ENCODE measurements at regions not wholly inside any gene's neighbourhood (a gene's known extent, or its start where the extent isn't known, plus 50 kb on each side); places are given as distances from the start of the nearest gene placed in this dataset.

DNA sequence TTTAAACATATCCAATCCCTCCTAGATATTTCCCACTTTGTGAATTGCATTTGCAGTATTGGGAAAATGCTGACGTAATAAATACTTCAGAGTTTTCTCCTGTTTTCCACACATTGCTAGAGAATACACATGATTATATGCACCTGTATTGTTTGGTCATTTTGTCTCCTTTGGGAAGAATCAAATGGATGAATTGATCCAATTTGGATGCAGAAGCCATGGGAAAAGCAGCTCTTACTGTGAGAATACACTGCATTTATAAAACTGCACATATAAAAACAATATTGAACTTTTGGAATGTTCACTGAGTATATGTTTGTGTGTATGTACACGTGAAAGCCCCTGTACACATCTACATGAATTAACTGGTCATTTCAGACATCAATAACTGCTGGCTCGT is 306.6 kb upstream of the LYPLAL1 start:
- no peaks in the 10 kb centered on the region for H3K36me3 ChIP-seq (ENCODE audit: insufficient read depth, low read length)
- no peak overlapping the region for H2AFZ ChIP-seq (ENCODE audit: low read depth, low read length)
- H3K4me1 ChIP-seq (ENCODE audit: insufficient read depth, low read length): peaks cover 8% of the 10 kb centered on the region
- no peaks in the 10 kb centered on the region for H3K27me3 ChIP-seq (ENCODE audit: insufficient read depth, low read length)
- no peak overlapping the region for H3K4me3 ChIP-seq (ENCODE audit: low read length)
- H3K9me3 ChIP-seq (ENCODE audit: low read length): no peaks in the 10 kb centered on the region

DNA sequence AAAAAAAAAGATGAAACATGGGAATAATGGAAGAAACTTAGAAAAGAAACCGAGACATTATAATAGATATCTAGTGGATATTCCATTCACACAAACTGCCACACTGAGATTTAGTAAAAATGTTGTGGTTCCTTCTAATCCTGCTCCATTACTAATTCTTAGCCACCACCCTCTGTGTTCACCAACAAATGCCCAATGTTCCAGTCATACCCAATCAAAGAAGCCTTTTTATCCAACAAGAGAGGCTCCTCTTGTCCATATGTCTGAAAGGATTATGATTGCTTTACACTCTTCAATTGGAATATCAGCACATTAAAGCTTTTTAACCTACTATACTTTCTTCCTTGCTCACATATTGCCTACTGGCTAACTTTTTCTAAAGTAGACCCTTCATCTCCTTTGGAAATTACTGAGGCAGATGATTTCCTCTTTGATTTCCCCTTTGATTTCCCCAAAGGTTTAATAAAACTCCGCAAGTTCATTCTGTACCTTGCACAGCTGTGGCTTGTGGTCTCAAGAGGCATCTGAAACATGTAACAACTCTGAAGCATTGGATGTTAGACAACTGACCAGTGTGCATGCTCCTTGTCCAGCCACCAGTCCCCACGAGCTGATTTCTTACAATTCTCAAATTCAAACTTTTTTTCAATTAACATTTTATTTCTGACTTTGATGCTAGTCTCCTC is 305.6 kb upstream of the LYPLAL1 start:
- H3K36me3 ChIP-seq (ENCODE audit: insufficient read depth, low read length): no peaks in the 10 kb centered on the region
- no peak overlapping the region for H2AFZ ChIP-seq (ENCODE audit: low read depth, low read length)
- no peak overlapping the region for H3K4me3 ChIP-seq (ENCODE audit: low read length)
- H3K4me1 ChIP-seq (ENCODE audit: insufficient read depth, low read length): peaks cover 8% of the 10 kb centered on the region
- H3K27me3 ChIP-seq (ENCODE audit: insufficient read depth, low read length): no peaks in the 10 kb centered on the region
- no peaks in the 10 kb centered on the region for H3K9me3 ChIP-seq (ENCODE audit: low read length)

DNA sequence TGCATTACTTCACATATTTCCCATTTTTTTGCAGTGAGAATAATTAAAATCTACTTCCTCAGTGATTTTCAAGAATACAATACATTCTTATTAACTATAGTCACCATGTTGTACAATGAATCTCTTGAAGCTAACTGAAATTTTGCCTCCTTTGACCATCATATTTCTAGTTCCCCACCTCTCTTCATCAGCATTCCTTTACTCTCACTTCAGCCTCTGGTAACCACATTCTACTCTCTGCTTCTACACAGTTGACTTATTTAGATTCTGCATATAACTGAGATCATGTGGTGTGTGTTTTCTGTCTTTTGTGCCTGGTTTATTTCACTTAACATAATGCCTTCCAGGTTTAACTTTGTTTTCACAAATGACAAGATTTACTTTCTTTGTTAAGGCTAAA is 304.4 kb upstream of the LYPLAL1 start:
- Histone ChIP-seq H3K27me3 (ENCODE audit: insufficient read depth, low read length) (no peaks in the 10 kb centered on the region), H3K4me3 (ENCODE audit: low read length) (no peak overlapping the region), H3K9me3 (ENCODE audit: low read length) (no peaks in the 10 kb centered on the region), H2AFZ (ENCODE audit: low read depth, low read length) (no peak overlapping the region), H3K4me1 (ENCODE audit: insufficient read depth, low read length) (peaks cover under 1% of the 10 kb centered on the region), H3K36me3 (ENCODE audit: insufficient read depth, low read length) (no peaks in the 10 kb centered on the region)

DNA sequence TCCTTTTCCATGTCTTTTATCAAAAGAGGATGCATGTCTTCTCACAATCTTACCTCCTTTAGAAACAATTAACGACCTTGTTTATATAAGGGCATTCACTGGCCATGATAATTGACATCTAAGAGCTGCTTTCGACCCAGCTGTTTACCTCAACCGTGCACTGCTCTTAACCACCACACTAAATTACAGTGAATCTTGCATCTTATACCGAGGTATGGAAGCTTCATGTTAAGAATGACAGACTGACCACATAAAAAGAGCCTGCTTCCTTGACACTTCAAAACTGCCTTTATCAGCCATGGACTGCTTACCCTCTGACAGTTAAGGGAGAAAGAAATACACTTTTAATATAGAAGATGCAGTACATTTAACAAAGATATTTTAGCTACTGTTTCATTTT is 301.7 kb upstream of the LYPLAL1 start:
- H2AFZ ChIP-seq (ENCODE audit: low read depth, low read length): no peak overlapping the region
- H3K9me3 ChIP-seq (ENCODE audit: low read length): no peaks in the 10 kb centered on the region
- H3K36me3 ChIP-seq (ENCODE audit: insufficient read depth, low read length): no peaks in the 10 kb centered on the region
- no peak overlapping the region for H3K4me3 ChIP-seq (ENCODE audit: low read length)
- no peaks in the 10 kb centered on the region for H3K27me3 ChIP-seq (ENCODE audit: insufficient read depth, low read length)
- H3K4me1 ChIP-seq (ENCODE audit: insufficient read depth, low read length): no peaks in the 10 kb centered on the region

- no peaks in the 10 kb centered on the region for H3K4me1 ChIP-seq (ENCODE audit: insufficient read depth, low read length)
- no peaks in the 10 kb centered on the region for H3K27me3 ChIP-seq (ENCODE audit: insufficient read depth, low read length)
- no peak overlapping the region for H2AFZ ChIP-seq (ENCODE audit: low read depth, low read length)
- no peaks in the 10 kb centered on the region for H3K9me3 ChIP-seq (ENCODE audit: low read length)
- H3K4me3 ChIP-seq (ENCODE audit: low read length): no peak overlapping the region
- H3K36me3 ChIP-seq (ENCODE audit: insufficient read depth, low read length): no peaks in the 10 kb centered on the region
Measured at GRCh38 chr1:218872928-218873327, 300.8 kb upstream of the LYPLAL1 start.

GRCh38 chr1:218874313-218874712 is 299.4 kb upstream of the LYPLAL1 start:
- H3K27me3 ChIP-seq (ENCODE audit: insufficient read depth, low read length): no peaks in the 10 kb centered on the region
- no peak overlapping the region for H2AFZ ChIP-seq (ENCODE audit: low read depth, low read length)
- H3K36me3 ChIP-seq (ENCODE audit: insufficient read depth, low read length): no peaks in the 10 kb centered on the region
- H3K9me3 ChIP-seq (ENCODE audit: low read length): no peaks in the 10 kb centered on the region
- H3K4me3 ChIP-seq (ENCODE audit: low read length): no peak overlapping the region
- H3K4me1 ChIP-seq (ENCODE audit: insufficient read depth, low read length): no peaks in the 10 kb centered on the region

- Histone ChIP-seq H3K27me3 (ENCODE audit: insufficient read depth, low read length) (no peaks in the 10 kb centered on the region), H3K4me1 (ENCODE audit: insufficient read depth, low read length) (no peaks in the 10 kb centered on the region), H3K9me3 (ENCODE audit: low read length) (no peaks in the 10 kb centered on the region), H3K36me3 (ENCODE audit: insufficient read depth, low read length) (no peaks in the 10 kb centered on the region), H2AFZ (ENCODE audit: low read depth, low read length) (no peak overlapping the region), H3K4me3 (ENCODE audit: low read length) (no peak overlapping the region)
Measured at GRCh38 chr1:218874801-218875400, 298.8 kb upstream of the LYPLAL1 start.

- no peak overlapping the region for H2AFZ ChIP-seq (ENCODE audit: low read depth, low read length)
- H3K9me3 ChIP-seq (ENCODE audit: low read length): peaks cover 4% of the 10 kb centered on the region
- H3K4me3 ChIP-seq (ENCODE audit: low read length): no peak overlapping the region
- no peaks in the 10 kb centered on the region for H3K4me1 ChIP-seq (ENCODE audit: insufficient read depth, low read length)
- no peaks in the 10 kb centered on the region for H3K36me3 ChIP-seq (ENCODE audit: insufficient read depth, low read length)
- H3K27me3 ChIP-seq (ENCODE audit: insufficient read depth, low read length): no peaks in the 10 kb centered on the region
Measured at GRCh38 chr1:218878369-218878768, 295.3 kb upstream of the LYPLAL1 start.

GRCh38 chr1:218880484-218881060 is 293.1 kb upstream of the LYPLAL1 start:
- Histone ChIP-seq H3K4me1 (ENCODE audit: insufficient read depth, low read length) (no peaks in the 10 kb centered on the region), H2AFZ (ENCODE audit: low read depth, low read length) (no peak overlapping the region), H3K9me3 (ENCODE audit: low read length) (peaks cover 4% of the 10 kb centered on the region), H3K27me3 (ENCODE audit: insufficient read depth, low read length) (no peaks in the 10 kb centered on the region), H3K36me3 (ENCODE audit: insufficient read depth, low read length) (no peaks in the 10 kb centered on the region), H3K4me3 (ENCODE audit: low read length) (no peak overlapping the region)

DNA sequence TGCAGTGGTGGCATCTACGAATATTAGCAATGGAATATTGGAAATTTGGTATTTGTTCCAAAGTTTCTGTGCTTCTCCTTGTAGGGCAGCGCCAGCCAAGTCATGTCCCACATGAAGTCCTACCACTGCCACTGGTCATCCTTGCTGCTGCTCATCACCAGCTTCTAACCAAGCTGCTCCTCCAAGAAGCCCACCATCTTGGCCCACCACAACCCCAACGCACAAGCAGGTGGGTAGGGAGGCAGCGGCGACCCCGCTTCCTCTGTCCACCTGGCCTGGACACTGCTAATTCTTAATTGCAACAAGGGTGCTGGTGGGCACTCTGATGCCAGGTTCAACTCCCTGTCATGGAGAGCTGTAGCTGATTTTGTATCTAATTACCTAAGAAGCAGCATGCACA is 291.2 kb upstream of the LYPLAL1 start:
- Histone ChIP-seq H3K36me3 (ENCODE audit: insufficient read depth, low read length) (no peaks in the 10 kb centered on the region), H3K9me3 (ENCODE audit: low read length) (peaks cover 4% of the 10 kb centered on the region), H2AFZ (ENCODE audit: low read depth, low read length) (no peak overlapping the region), H3K4me3 (ENCODE audit: low read length) (no peak overlapping the region), H3K27me3 (ENCODE audit: insufficient read depth, low read length) (no peaks in the 10 kb centered on the region), H3K4me1 (ENCODE audit: insufficient read depth, low read length) (no peaks in the 10 kb centered on the region)

GRCh38 chr1:218886101-218886871 is 287.4 kb upstream of the LYPLAL1 start:
- H3K4me1 ChIP-seq (ENCODE audit: insufficient read depth, low read length): peaks cover 11% of the 10 kb centered on the region
- no peaks in the 10 kb centered on the region for H3K27me3 ChIP-seq (ENCODE audit: insufficient read depth, low read length)
- H2AFZ ChIP-seq (ENCODE audit: low read depth, low read length): no peak overlapping the region
- H3K9me3 ChIP-seq (ENCODE audit: low read length): peaks cover 1% of the 10 kb centered on the region
- no peaks in the 10 kb centered on the region for H3K36me3 ChIP-seq (ENCODE audit: insufficient read depth, low read length)
- H3K4me3 ChIP-seq (ENCODE audit: low read length): no peak overlapping the region

GRCh38 chr1:218887141-218887925 is 286.3 kb upstream of the LYPLAL1 start:
- Histone ChIP-seq H2AFZ (ENCODE audit: low read depth, low read length) (no peak overlapping the region), H3K4me3 (ENCODE audit: low read length) (no peak overlapping the region), H3K9me3 (ENCODE audit: low read length) (peaks cover 1% of the 10 kb centered on the region), H3K36me3 (ENCODE audit: insufficient read depth, low read length) (no peaks in the 10 kb centered on the region), H3K4me1 (ENCODE audit: insufficient read depth, low read length) (peaks cover 11% of the 10 kb centered on the region), H3K27me3 (ENCODE audit: insufficient read depth, low read length) (no peaks in the 10 kb centered on the region)

Measured in neuron (in vitro differentiated cells).